NCI-H1092 treated with DMSO at 0.1 percent for 48 hours (cell line): ENCODE measurements at regions not wholly inside any gene's neighbourhood (a gene's known extent, or its start where the extent isn't known, plus 50 kb on each side); places are given as distances from the start of the nearest gene placed in this dataset.
"Not testable (repeated sequence)": the region's sequence is repeated elsewhere in the genome, so short reads cannot be mapped to it uniquely, and the experiment has no call there.

ENCODE experiments used
- DNase-seq: peaks from one replicate; lab custom pipeline; 2025; lab: John Stamatoyannopoulos, UW

- peak; percentile 34 for DNase-seq
Observed at GRCh38 chr21:32940079-32941014, 85.4 kb upstream of the OLIG2 start.

GRCh38 chr21:32941263-32941662, 84.5 kb upstream of the OLIG2 start:
- DNase-seq = no peak

- no peak for DNase-seq
Observed at GRCh38 chr21:32946654-32947053, 79.1 kb upstream of the OLIG2 start.

GRCh38 chr21:32947736-32948135, 78.0 kb upstream of the OLIG2 start:
- no peak for DNase-seq

GRCh38 chr21:32949701-32950100, 76.0 kb upstream of the OLIG2 start:
- no peak for DNase-seq

GRCh38 chr21:32951041-32951440, 74.7 kb upstream of the OLIG2 start:
- no peak for DNase-seq

- DNase-seq = no peak
Observed at GRCh38 chr21:32954353-32954752, 71.4 kb upstream of the OLIG2 start.

- no peak for DNase-seq
Observed at GRCh38 chr21:32955311-32956060, 70.2 kb upstream of the OLIG2 start.

- no peak for DNase-seq
Observed at GRCh38 chr21:32956061-32956656, 69.6 kb upstream of the OLIG2 start.

GRCh38 chr21:32957545-32957944, 68.2 kb upstream of the OLIG2 start:
- DNase-seq = no peak

- no peak for DNase-seq
Observed at GRCh38 chr21:32958288-32959002, 67.3 kb upstream of the OLIG2 start.

- no peak for DNase-seq
Observed at GRCh38 chr21:32962268-32962667, 63.5 kb upstream of the OLIG2 start.

- DNase-seq = no peak
Observed at GRCh38 chr21:32965129-32965680, 60.5 kb upstream of the OLIG2 start.

- no peak for DNase-seq
Observed at GRCh38 chr21:32966120-32966519, 59.6 kb upstream of the OLIG2 start.

- not testable (repeated sequence) for DNase-seq
Observed at GRCh38 chr21:32968103-32968502, 57.6 kb upstream of the OLIG2 start.

GRCh38 chr21:32974653-32975052, 51.1 kb upstream of the OLIG2 start:
- no peak for DNase-seq

- DNase-seq = no peak
Observed at GRCh38 chr21:32975811-32976431, 49.8 kb upstream of the OLIG2 start.
